ENCODE measurements at regions not wholly inside any gene's neighbourhood (a gene's known extent, or its start where the extent isn't known, plus 50 kb on each side); places are given as distances from the start of the nearest gene placed in this dataset.

- TF ChIP-seq CTCF (IDR thresholded peaks at IDR 0.05) (no peak), RAD21 (conservative IDR thresholded peaks at IDR 0.05 in 1 of 2, IDR thresholded peaks at IDR 0.05 in 1 of 2) (no peak), EP300 (IDR thresholded peaks at IDR 0.05) (no peak), CHD2 (IDR thresholded peaks at IDR 0.05; ENCODE audit: low read length, partially characterized antibody) (no peak)
- TF ChIP-seq, protein P1, sequence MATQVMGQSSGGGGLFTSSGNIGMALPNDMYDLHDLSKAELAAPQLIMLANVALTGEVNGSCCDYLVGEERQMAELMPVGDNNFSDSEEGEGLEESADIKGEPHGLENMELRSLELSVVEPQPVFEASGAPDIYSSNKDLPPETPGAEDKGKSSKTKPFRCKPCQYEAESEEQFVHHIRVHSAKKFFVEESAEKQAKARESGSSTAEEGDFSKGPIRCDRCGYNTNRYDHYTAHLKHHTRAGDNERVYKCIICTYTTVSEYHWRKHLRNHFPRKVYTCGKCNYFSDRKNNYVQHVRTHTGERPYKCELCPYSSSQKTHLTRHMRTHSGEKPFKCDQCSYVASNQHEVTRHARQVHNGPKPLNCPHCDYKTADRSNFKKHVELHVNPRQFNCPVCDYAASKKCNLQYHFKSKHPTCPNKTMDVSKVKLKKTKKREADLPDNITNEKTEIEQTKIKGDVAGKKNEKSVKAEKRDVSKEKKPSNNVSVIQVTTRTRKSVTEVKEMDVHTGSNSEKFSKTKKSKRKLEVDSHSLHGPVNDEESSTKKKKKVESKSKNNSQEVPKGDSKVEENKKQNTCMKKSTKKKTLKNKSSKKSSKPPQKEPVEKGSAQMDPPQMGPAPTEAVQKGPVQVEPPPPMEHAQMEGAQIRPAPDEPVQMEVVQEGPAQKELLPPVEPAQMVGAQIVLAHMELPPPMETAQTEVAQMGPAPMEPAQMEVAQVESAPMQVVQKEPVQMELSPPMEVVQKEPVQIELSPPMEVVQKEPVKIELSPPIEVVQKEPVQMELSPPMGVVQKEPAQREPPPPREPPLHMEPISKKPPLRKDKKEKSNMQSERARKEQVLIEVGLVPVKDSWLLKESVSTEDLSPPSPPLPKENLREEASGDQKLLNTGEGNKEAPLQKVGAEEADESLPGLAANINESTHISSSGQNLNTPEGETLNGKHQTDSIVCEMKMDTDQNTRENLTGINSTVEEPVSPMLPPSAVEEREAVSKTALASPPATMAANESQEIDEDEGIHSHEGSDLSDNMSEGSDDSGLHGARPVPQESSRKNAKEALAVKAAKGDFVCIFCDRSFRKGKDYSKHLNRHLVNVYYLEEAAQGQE (IDR thresholded peaks at IDR 0.05): no peak
Observed at GRCh38 chr5:102623329-102624065, 124.7 kb upstream of the SLCO6A1 start.
